Adipocyte (in vitro differentiated cells): ENCODE measurements at regions not wholly inside any gene's neighbourhood (a gene's known extent, or its start where the extent isn't known, plus 50 kb on each side); places are given as distances from the start of the nearest gene placed in this dataset.
"Not testable (repeated sequence)": the region's sequence is repeated elsewhere in the genome, so short reads cannot be mapped to it uniquely, and the experiment has no call there.

ENCODE experiments used
- DNase-seq: peaks from one replicate; pipeline ENCODE4 v3.0.0-alpha.2; 2015; ENCODE audit warnings: low read depth
- H3K27me3 ChIP-seq: replicated peaks from 2 replicates; pipeline ENCODE4 v1.7.0; 2013; ENCODE audit warnings: mild to moderate bottlenecking, low read length, moderate library complexity; ENCODE audit not compliant: control insufficient read depth, insufficient read depth
- H3K36me3 ChIP-seq: 2 replicates; pipeline ENCODE4 v1.7.0; 2013; ENCODE audit warnings: low read length, mild to moderate bottlenecking, moderate library complexity; ENCODE audit not compliant: control insufficient read depth, insufficient read depth, severe bottlenecking
- H3K4me1 ChIP-seq: 2 replicates; pipeline ENCODE4 v1.7.0; 2013; ENCODE audit warnings: mild to moderate bottlenecking, low read length, moderate library complexity; ENCODE audit not compliant: control insufficient read depth, insufficient read depth
- H3K4me3 ChIP-seq: 2 replicates; pipeline ENCODE4 v1.7.0; 2013; ENCODE audit warnings: mild to moderate bottlenecking, low read length, moderate library complexity
- H3K9ac ChIP-seq: 2 replicates; pipeline ENCODE4 v1.7.0; 2013; ENCODE audit warnings: mild to moderate bottlenecking, low read length, moderate library complexity
- H3K9me3 ChIP-seq: 2 replicates; pipeline ENCODE4 v1.7.0; 2013; ENCODE audit warnings: mild to moderate bottlenecking, low read length, moderate library complexity; ENCODE audit not compliant: control insufficient read depth

DNA sequence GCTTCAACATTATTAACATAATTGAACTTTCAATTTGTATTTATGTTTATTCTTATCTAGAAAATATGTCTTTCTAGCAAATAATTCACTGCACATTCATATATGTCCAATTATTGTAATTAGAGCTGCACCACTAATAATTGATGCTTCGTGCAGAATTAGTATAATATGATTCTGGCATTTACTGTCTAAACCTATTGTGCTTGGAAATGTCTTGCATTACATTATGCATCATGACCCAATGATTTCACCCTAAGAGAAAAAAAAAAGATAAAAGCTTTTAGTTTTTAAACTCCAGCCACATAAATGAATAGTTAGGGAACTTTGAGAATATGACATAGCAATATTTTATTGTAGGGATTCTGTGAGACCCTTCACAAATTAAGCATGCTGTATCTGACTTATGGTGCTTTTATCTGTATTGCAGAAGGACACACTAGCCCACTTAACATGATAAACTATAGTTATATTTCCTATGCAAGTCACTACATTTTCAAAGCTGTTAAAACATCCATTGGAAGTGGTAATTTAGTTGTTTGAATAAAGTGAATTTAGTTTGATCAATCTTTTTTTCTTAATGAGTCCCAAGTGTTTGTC, 1609.1 kb downstream of the REEP3 start:
- Histone ChIP-seq H3K36me3 (no peaks in the 10 kb centered on the region), H3K4me1 (no peaks in the 10 kb centered on the region), H3K9me3 (no peaks in the 10 kb centered on the region), H3K27me3 (no peaks in the 10 kb centered on the region), H3K9ac (no peak overlapping the region), H3K4me3 (no peak overlapping the region)
- no peak for DNase-seq

DNA sequence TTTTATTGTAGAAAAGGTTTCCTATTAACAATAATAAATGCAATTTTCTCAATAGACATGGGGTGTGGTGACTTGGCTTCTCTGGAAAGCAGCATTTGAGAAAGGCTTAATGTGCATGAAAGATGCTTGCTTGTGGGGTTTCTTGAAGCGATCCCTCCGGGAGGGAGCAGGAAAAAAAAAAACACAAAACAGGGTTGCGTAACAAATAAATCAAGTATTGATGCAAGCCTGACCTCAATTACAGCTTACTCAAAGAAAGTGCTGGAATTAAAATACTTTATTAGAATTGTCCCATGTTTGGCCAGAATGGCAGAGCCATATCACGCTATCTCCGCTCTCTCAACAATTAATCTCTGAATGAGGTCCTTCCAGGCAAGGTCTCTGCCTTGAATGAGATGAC, 1612.5 kb downstream of the REEP3 start:
- no peaks in the 10 kb centered on the region for H3K9me3 ChIP-seq
- DNase-seq, result no peak
- no peak overlapping the region for H3K9ac ChIP-seq
- H3K4me3 ChIP-seq, result no peak overlapping the region
- no peaks in the 10 kb centered on the region for H3K27me3 ChIP-seq
- H3K36me3 ChIP-seq, result no peaks in the 10 kb centered on the region
- no peaks in the 10 kb centered on the region for H3K4me1 ChIP-seq

GRCh38 chr10:65135508-65135907, 1614.3 kb downstream of the REEP3 start:
- H3K36me3 ChIP-seq, result no peaks in the 10 kb centered on the region
- H3K27me3 ChIP-seq, result no peaks in the 10 kb centered on the region
- no peak overlapping the region for H3K9ac ChIP-seq
- no peak for DNase-seq
- no peaks in the 10 kb centered on the region for H3K4me1 ChIP-seq
- no peak overlapping the region for H3K4me3 ChIP-seq
- H3K9me3 ChIP-seq, result no peaks in the 10 kb centered on the region

- Histone ChIP-seq H3K9ac (no peak overlapping the region), H3K9me3 (no peaks in the 10 kb centered on the region), H3K4me3 (no peak overlapping the region), H3K27me3 (no peaks in the 10 kb centered on the region), H3K4me1 (no peaks in the 10 kb centered on the region), H3K36me3 (no peaks in the 10 kb centered on the region)
- DNase-seq, result no peak
These were observed 1621.6 kb downstream of the REEP3 start for GRCh38 chr10:65142641-65143435.

DNA sequence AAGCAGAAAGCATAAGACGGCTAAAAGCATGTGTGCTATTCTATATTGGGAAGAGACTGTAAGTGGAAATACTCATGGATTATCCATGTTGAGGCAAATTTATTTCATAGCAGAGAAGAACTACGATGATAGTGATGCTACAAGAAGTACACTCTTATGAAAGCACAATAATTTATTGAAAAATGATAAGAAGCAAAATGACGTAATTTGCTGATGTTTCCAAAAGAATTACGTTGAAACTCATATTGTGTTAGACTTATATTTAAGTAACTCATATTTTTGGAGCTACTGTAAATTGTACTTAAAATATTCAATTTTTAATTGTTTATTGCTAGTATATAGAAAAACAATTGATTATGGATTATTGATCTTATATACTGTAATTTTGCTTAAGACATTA, 1622.5 kb downstream of the REEP3 start:
- H3K36me3 ChIP-seq, result no peaks in the 10 kb centered on the region
- DNase-seq, result no peak
- no peaks in the 10 kb centered on the region for H3K4me1 ChIP-seq
- H3K9ac ChIP-seq, result no peak overlapping the region
- no peaks in the 10 kb centered on the region for H3K9me3 ChIP-seq
- H3K4me3 ChIP-seq, result no peak overlapping the region
- no peaks in the 10 kb centered on the region for H3K27me3 ChIP-seq

- no peaks in the 10 kb centered on the region for H3K27me3 ChIP-seq
- no peaks in the 10 kb centered on the region for H3K4me1 ChIP-seq
- DNase-seq, result no peak
- no peak overlapping the region for H3K9ac ChIP-seq
- no peaks in the 10 kb centered on the region for H3K9me3 ChIP-seq
- H3K36me3 ChIP-seq, result no peaks in the 10 kb centered on the region
- H3K4me3 ChIP-seq, result no peak overlapping the region
These were observed 1628.7 kb downstream of the REEP3 start for GRCh38 chr10:65149878-65150277.

DNA sequence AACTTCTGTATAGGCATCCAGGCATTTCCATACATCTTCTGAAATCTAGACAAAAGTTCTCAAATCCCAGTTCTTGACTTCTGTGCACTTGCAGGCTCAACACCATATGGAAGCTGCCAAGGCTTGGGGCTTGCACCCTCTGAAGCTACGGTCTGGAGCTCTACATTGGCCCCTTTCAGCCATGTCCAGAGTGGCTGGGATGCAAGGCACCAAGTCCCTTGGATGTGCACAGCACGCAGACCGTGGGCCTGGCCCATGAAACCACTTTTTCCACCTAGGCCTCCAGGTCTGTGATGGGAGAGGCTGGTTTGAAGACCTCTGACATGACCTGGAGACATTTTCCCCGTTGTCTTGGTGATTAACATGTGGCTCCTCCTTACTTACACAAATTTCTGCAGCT, 1645.1 kb downstream of the REEP3 start:
- Histone ChIP-seq H3K4me3 (no peak overlapping the region), H3K36me3 (no peaks in the 10 kb centered on the region)
- no peak for DNase-seq

DNA sequence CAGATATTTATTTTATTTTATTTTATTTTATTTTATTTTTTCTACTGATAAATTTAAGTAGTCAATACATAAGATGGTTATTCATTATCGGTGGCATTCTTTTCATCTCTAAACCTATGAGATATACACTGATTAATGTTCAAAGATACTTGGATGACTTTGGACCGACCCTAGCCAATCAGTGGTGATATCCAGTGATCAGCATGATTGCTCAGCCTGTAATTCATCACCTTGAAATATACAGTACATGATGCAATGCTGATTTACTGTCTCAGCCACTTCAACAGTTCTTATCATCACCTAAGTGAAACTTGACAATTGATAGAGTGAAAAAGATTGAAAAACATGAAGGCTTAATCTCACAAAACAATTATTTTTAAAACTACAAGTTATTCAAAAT, 1651.0 kb downstream of the REEP3 start:
- no peak for DNase-seq
- Histone ChIP-seq H3K4me3 (no peak overlapping the region), H3K27me3 (no peaks in the 10 kb centered on the region), H3K4me1 (no peaks in the 10 kb centered on the region), H3K36me3 (no peaks in the 10 kb centered on the region), H3K9ac (no peak overlapping the region), H3K9me3 (no peaks in the 10 kb centered on the region)

More for the DNA sequence above, 1645.1 kb downstream of the REEP3 start:
- H3K4me1 ChIP-seq, result no peaks in the 10 kb centered on the region
- H3K9ac ChIP-seq, result no peak overlapping the region
- peaks cover 4% of the 10 kb centered on the region for H3K9me3 ChIP-seq
- H3K27me3 ChIP-seq, result no peaks in the 10 kb centered on the region

- Histone ChIP-seq H3K27me3 (no peaks in the 10 kb centered on the region), H3K4me3 (no peak overlapping the region), H3K4me1 (no peaks in the 10 kb centered on the region), H3K9me3 (peaks cover 4% of the 10 kb centered on the region), H3K36me3 (no peaks in the 10 kb centered on the region), H3K9ac (no peak overlapping the region)
- no peak for DNase-seq
These were observed 1655.8 kb downstream of the REEP3 start for GRCh38 chr10:65176994-65177393.

DNA sequence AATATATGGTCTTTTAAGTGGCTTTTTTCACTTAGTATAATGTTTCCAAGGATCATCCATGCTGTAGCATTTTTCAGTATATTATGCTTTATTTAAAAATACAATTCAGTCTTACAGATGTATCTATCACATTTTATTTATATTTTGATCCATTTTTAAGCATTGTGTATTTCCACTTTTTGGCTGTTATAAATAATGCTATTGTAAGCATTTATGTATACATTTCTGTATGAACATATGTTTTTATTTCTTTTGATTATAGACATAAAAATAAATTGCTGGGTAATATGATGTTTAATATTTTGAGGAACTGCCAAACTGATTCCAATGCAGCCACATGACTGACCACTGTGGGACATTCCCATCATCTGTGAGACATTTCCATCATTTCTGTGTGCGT, 1662.0 kb downstream of the REEP3 start:
- peaks cover 4% of the 10 kb centered on the region for H3K9me3 ChIP-seq
- no peaks in the 10 kb centered on the region for H3K27me3 ChIP-seq
- H3K36me3 ChIP-seq, result no peaks in the 10 kb centered on the region
- H3K9ac ChIP-seq, result no peak overlapping the region
- no peak for DNase-seq
- no peaks in the 10 kb centered on the region for H3K4me1 ChIP-seq
- no peak overlapping the region for H3K4me3 ChIP-seq

DNA sequence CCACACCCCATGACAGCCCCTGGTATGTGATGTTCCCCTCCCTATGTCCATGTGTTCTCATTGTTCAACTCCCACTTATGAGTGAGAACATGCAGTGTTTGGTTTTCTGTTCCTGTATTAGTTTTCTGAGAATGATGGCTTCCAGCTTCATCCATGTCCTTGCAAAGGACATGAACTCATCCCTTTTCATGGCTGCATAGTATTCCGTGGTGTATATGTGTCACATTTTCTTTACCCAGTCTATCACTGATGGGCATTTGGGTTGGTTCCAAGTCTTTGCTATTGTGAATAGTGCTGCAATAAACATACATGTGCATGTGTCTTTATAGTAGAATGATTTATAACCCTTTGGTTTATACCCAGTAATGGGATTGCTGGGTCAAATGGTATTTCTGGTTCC, 1665.5 kb downstream of the REEP3 start:
- H3K4me3 ChIP-seq, H3K36me3 ChIP-seq, H3K4me1 ChIP-seq, DNase-seq, H3K9me3 ChIP-seq, H3K27me3 ChIP-seq, H3K9ac ChIP-seq: not testable (repeated sequence)

DNA sequence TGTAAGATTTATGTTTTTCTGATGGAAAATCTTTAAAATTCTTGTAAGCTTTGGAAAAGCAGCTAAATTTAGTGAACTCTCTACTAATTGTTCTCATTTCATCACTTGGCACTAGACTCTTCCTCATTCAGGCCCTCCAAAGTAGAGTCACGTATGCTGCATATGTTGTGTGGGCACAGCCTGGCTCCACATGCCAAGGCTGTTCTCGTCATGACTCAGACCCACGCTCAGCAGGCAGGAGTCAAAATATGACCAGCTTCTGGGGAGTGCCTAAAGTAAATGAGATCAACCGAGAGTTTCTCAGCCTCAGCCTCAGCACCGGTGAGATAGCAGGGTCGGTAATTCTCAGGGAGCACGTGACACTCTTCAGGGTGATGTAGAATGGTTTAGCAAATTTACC, 1672.9 kb downstream of the REEP3 start:
- Histone ChIP-seq H3K27me3 (no peaks in the 10 kb centered on the region), H3K4me1 (no peaks in the 10 kb centered on the region), H3K9me3 (no peaks in the 10 kb centered on the region), H3K9ac (no peak overlapping the region), H3K36me3 (no peaks in the 10 kb centered on the region), H3K4me3 (no peak overlapping the region)
- DNase-seq, result peak; percentile 8
